ENCODE measurements at regions not wholly inside any gene's neighbourhood (a gene's known extent, or its start where the extent isn't known, plus 50 kb on each side); places are given as distances from the start of the nearest gene placed in this dataset.
"Not testable (repeated sequence)": the region's sequence is repeated elsewhere in the genome, so short reads cannot be mapped to it uniquely, and the experiment has no call there.

DNA sequence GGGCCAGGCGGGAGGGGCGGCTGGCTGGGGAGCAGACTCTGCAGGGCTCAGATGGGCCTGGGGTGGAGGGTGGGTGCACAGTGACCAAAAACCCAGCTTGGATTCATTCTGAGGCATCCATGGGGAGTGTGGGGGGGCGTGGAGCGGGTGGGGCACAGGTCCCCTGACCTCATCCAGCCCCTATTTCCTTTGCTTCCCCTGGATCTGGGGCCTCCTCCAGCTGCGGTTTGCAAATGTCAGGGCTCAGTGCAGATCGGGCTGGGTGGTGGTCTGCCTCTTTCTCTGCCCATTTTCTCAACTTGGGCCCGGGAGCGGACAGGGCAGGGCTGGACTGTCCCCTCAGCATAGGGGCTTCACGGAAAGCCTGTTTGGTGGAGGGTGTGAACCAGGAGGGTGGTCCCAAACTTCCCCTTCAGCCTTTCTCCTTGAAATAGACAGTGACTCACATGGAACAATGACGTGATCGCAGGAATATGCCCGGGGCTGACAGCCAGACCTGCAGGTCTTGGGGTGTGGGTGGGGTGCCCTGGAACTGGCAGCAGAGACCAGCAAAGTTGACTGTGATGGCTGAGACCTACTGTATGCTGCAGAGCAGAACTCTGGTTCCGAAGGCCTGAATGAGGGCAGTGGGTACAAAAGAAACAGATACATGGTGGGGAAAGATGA is 72.9 kb upstream of the PODXL start:
- DNase-seq: no peak

- no peak for DNase-seq
Observed at GRCh38 chr7:131628634-131629033, 72.2 kb upstream of the PODXL start.

DNA sequence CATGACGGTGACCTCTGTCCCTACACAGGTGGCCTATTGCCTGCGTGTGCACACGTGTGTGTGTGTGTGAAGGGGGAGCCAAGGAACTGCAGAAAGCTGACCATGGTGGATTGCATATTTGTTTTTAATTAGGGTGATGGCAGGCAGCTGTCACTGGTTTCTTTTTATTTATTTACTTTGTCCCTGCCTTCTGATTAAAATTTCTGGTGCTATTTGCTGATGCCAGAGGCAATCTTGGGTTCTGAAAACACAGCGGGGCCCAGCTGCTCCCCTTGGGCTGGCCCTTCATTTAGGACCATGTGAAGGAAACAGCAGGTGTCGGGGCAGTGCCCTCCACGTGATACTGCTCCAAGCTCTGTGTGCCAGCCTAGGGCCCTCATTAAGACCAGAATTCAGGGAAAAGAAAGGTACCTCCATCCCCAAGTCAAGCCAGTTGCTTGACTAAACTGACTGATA is 71.3 kb upstream of the PODXL start:
- no peak for DNase-seq

DNA sequence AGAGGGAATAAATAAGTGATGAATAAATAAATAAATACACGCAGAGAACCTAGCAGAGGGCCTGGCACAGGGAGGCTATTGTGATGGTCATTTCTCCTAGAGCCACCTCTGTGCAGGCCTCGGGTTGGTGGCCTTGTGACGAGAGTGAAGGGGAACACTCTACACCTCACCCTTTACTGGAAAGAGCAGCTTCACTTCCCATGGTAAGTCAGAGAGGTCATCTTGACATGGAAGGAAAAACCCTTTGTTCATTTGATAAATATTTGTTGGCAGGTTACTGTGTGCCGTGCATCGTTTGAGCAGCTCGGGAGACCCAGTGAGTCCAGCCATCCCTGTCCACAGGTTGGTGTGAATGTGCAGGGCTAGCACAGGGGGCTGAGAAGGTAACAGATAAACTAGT is 70.2 kb upstream of the PODXL start:
- DNase-seq: no peak

DNA sequence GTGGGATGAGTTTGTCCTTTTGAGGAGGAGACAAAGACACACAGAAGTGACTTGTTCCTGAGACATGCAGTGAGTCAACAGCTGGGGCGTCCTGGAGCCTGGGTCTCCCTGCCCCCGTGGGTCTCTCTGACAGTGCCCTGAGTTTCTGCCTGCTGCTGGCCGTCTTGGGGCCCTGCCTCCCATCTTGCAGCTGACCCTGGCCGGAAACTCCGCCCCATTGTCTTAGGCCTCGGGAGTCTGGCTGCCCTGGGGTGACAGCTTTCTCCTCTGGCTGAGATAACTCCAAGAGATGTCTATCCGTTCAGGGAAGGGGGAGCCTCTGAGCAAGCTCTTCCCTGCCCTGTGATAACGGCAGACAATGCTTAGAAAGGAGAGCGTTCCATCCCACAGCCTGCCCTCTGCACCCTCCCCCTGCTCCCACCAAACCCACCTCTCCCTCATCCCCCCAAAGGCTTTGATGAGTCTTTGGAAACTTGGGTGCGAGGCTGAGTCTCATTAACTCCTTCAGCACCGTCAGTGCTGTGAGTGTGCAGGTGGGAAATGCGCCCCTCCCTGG is 69.5 kb upstream of the PODXL start:
- no peak for DNase-seq

DNA sequence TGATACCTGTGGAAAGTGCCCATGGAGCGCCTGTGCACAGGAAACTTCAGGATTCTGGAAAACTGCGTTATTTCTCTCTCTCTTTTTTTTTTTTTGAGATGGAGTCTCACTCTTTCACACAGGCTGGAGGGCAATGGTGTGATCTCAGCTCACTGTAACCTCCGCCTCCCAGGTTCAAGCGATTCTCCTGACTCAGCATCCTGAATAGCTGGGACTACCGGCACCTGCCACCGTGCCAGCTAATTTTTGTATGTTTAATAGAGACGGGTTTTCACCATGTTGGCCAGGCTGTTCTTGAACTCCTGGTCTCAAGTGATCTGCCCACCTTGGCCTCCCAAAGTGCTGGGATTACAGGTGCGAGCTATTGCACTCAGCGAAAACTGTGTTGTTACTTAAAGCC is 68.9 kb upstream of the PODXL start:
- not testable (repeated sequence) for DNase-seq

DNA sequence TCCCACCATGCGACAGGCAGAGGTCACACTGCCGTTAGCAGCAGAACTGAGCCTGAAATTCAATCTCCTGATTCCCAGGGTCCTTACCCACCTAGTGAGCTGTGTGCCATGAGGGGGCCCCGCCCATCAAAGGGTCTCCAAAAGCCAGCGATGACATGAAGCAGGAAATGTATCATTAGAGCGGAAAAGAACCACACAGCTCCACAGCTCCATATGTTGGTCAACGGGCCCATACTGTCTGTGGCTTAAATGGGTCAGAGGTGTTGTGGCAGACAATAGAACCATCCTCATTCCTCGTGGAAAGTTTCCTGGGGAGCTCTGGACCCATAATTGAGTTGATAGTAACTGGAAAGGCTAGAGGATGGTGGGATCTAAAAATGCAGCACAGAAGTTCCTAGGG is 68.1 kb upstream of the PODXL start:
- no peak for DNase-seq

DNA sequence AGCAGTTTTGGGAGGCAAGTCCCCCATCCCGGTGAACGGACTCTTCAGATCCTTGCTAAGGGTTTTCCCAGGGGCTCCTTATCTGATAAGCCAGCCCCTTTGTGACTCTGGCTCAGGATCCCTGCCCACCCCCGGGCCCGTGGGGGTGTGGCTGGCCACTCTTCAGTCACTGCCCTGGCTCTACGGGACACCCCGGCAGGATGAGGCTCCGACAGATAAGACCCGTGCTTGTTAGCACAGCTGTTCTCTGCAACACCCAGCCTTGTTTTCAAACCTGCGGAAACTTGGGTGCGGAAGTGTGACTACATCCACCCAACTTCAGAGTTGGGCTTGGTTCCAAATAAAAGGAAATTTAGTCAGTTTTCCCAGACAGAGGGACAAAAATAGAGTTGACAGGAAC is 66.7 kb upstream of the PODXL start:
- DNase-seq: no peak

- DNase-seq: no peak
Observed at GRCh38 chr7:131621652-131622051, 65.2 kb upstream of the PODXL start.

DNA sequence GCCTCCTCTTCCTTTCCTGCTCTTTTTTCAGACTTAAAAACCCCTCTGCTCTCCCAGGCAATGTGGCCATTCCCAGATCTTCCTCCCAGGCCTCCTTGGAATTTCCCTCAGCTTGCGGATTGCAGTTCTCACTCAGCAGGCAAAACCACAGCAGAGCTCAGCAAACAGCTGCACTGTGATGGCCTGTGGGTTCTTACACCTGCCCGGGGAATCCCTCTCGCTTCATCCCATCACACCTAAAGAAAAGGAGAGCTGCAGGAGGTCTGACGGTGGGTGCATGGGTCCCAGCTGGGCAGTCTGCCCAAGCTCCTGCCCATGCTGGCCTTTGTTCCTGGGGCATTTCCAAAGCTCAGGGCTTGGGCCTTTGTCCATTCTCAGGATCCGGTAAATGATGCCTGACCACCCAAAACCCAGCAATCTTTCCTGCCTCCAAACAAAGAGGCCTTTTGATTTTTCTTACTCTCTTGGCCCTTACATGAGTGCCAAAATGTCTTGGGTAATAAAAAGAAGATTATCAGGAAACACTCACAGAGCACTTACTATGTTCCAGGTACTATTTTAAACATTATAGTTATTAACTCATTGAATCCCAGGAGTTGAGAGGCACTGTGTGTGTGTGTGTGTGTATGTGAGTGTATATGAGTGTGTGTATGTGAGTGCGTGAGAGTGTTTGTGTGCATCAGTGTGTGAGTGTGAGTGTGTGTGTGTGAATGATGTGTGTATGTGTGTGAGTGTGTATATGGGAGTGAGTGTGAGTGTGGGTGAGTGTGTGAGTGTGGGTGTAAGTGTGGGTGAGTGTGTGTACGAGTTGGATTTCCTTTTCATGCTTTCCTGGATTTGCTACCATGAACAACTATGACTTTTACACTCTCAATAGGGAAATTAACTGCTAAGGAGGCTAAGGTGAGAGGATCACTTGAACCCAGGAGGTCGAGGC is 64.5 kb upstream of the PODXL start:
- DNase-seq: no peak

- DNase-seq: no peak
Observed at GRCh38 chr7:131619336-131620305, 63.2 kb upstream of the PODXL start.

DNA sequence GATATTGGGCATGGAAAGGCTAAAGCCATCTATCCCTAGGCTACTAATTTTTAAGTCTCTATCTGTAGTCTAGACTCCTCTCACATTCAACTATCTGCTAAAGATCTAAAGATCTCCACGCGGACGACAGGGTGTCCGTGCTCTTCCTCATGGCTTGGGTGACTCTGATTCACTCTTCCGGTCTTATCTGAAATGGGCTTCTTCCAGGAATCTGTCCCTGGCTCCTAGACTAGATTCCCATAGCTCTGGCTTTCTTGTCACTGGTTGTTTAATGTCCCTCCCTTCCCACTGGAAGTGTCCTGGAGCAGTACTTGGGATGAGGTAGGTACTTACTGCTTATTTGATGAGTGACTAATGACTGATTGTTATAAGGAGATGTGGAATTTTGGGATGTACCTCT is 62.0 kb upstream of the PODXL start:
- no peak for DNase-seq

DNA sequence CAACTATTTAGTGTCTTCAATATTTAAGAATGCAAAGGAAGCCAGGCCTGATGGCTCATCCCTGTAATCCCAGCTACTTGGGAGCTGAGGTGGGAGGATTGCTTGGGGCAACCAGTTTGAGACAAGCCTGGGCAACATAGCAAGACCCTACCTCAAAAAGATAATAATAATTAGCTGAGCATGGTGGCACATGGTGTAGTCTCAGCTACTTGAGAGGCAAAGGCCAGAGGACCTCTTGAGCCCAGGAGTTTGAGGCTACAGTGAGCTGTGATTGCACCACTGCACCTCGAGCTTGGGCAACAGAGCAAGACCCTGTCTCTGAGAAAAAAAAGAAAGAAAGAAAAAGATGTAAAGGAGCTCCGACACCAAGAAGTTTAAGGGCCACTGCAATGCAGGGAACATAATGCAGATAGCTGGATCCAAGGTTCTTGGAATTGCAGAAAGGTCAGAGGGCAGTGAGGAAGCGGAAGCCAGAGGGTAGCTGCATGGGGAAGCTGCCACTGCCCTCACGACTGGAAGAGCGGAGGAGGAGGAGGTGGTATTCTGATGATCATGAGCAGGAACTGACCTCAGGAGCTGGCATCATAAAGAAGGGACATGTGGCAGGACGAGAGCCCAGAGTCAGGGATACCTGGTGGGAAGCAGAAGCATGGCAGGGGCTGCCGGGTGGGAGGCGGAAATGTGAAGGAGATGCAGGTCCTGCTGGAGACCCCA is 60.2 kb upstream of the PODXL start:
- no peak for DNase-seq

DNA sequence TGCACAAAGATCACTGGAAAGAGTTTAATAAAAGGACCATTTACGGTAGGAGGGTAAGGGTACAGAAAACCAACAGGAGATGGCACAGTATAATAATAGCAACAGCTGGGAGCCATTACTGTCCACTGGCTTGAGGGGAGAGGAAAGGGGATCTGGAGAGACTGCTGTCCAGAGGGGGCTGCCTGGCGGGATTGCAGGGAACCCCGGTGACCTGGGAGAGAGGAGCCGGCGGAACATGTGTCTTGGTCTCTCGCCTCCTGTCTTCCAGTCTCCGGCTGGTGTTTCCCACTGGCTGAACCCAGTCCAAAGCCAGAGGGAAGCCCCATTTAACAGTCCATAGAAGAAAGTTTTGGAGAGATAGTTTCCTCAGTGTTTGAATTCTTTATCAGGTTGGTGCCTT is 57.5 kb upstream of the PODXL start:
- no peak for DNase-seq

- DNase-seq: no peak
Observed at GRCh38 chr7:131610007-131610406, 53.6 kb upstream of the PODXL start.

DNA sequence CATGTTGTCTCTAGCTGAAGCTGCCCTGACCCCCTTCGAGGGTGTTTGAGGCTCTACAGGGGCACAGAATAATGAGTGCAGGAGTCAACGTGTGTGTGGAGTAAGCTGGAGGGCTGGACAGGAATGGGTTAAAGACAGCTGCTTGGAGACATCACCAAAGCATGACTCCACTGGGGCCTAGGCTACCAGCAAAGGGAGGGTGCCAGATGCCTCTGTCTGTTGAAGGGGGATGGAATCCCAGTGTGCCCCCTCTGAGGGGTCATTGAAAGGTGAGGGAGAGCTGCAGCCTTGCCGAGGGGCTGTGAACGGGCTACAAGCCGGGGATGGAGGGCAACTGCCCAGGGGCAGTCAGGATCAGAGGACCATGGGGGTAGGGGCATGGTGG is 51.7 kb upstream of the PODXL start:
- no peak for DNase-seq

DNA sequence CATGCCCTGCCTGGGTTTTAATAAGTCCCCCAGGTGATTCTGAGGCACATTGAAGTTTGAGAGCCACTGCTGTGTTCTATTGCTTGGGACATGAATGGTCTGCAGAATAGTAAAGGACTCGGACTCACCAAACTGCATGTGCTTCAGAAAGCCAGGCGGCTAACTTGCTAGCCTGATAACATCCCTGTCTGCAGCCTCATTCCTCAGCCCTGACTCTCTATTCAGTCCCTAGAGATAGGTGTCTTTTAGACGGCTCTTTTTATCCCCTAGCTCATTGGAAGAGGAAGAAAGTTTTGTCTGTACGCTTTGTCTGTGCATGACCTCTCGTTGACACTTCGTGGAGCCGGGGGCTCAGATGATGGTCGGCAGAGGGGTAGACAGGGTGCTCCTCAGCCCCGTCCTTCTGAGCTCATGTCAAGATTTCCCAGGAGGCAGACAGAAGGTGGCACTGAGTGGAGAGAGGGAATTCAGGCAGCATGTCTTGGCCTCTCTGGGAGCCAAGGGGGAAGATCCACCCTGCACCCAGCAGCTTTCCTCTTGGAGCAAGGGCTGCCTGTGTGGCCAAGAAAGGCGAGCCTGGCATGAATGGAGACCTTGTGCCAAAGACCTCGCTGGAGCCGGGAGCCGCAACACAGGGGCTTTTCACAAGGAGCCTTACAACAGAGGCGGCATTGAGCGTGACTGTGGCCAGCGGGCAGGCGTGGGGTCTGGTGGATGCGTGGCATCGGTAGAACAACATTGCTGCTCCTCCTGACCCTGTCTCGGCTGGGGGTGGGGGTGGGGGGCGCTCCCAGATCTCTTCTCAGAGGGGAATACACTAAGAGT is 51.1 kb upstream of the PODXL start:
- DNase-seq: no peak

DNA sequence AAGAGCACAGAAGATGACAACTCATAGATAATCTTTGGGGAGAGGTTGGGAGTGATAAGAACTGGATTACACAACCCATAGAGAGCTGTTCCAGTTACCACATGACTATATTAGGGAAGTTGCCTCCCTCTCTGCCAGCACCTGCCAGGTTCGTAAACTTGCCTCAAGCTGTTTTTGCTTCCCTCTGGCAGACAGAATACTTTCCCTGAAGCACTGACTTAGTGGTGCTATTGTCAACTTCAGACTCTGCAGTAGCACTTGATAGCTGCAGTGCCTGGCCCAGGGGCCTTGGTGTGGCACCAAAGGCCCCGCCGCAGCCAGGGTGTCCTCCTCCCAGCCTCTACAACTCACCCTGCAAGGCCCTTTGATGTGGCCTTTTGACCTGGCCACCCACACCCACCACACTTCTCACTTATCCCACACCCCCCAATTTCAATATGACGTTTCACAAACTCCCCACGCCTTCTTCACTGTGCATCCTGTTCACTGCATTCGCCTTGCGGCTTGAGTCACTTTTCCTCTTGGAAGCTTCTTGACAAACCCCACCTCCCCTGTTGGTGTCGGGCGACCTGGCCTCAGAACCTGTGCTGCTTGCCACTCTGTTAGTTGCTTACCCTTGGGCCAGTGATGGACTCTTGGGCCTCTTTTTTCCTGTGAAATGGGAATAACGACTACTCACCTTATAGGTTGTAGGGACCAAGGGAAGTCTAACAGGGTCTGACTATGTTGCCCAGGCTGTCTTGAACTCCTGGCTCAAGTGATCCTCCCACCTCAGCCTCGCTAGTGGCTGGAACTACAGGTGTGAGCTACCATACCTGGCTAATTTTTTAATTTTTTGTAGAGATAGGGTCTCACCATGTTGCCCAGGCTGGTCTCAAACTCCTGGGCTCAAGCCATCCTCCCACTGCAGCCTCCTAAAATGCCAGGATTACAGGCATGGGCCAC is 50.2 kb upstream of the PODXL start:
- no peak for DNase-seq
